ENCODE measurements at regions not wholly inside any gene's neighbourhood (a gene's known extent, or its start where the extent isn't known, plus 50 kb on each side); places are given as distances from the start of the nearest gene placed in this dataset.

DNA sequence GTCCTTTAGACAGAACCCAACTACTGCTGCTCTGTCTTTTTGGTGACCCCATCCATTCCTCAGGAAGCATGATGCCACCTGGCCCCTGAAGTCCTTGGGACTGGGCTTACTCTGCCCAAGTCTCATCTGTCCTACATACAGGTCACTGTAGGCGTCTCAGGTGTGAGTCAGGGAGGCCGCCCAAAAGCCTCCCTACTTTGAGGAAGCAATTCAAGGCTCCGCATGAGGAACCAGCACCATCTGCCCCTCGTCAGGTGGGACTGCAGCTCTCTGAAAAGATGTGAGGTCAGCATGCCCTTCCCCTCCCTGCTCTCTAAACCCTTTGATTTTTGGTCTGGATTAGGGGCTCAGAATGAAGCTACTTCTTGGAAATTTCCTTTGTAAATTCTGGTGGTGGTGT lies 354.8 kb downstream of the CXCL12 start:
- TF ChIP-seq CTCF (IDR thresholded peaks at IDR 0.05) (no peak), POLR2A (IDR thresholded peaks at IDR 0.05) (no peak)
